NCI-H1048 (cell line): ENCODE measurements at regions not wholly inside any gene's neighbourhood (a gene's known extent, or its start where the extent isn't known, plus 50 kb on each side); places are given as distances from the start of the nearest gene placed in this dataset.

Source experiments
- DNase-seq: peaks from one replicate; lab custom pipeline; 2025; lab: John Stamatoyannopoulos, UW

GRCh38 chr1:106435269-106435668 is 621.2 kb upstream of the PRMT6 start:
- no peak for DNase-seq

- DNase-seq: no peak
These were observed 617.0 kb upstream of the PRMT6 start for GRCh38 chr1:106439475-106439874.

- DNase-seq: no peak
These were observed 609.0 kb upstream of the PRMT6 start for GRCh38 chr1:106447466-106447865.

GRCh38 chr1:106456832-106457231 is 599.6 kb upstream of the PRMT6 start:
- DNase-seq: no peak

- DNase-seq: no peak
These were observed 599.1 kb upstream of the PRMT6 start for GRCh38 chr1:106457368-106457767.

GRCh38 chr1:106458866-106459265 is 597.6 kb upstream of the PRMT6 start:
- no peak for DNase-seq

GRCh38 chr1:106459418-106459817 is 597.1 kb upstream of the PRMT6 start:
- DNase-seq: no peak

DNA sequence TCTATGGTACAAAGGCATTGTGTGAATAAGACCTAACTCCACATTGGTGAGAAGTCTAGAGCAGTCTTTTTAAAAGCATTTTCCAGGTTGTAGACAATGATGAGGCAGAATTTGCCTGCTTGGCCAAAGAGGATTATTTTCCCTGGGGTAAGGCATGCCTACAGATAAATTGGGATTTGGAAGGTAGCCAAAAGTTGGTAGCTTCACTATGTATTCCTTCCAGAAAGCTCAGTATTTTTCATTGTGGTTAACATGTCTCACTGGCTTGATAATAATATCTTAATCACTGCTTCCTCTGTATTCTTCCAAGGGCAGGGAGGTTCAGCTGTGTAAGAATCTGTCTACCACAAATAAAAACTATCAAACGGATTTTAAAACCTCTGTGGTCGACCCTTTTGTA is 590.8 kb upstream of the PRMT6 start:
- DNase-seq: no peak

- no peak for DNase-seq
These were observed 575.8 kb upstream of the PRMT6 start for GRCh38 chr1:106480629-106481028.

GRCh38 chr1:106492880-106493279 is 563.6 kb upstream of the PRMT6 start:
- DNase-seq: no peak

DNA sequence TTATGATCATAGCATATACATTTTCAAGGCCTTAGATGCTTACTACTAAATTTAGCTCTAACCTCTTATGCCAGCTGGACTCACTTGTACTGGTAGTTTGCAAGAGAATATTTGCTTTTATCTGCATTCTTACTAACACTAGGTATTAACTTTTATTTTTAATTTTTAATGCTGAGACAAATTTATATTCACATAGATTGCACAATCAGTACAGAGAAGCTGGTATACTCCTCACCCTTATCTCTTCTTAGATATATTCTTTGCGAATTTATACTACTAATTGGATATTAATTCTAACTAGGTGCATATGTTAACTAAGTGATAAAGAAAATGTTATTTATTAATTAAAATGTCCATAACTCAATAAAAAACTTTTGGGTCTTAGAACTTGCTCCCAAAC is 561.8 kb upstream of the PRMT6 start:
- DNase-seq: no peak

DNA sequence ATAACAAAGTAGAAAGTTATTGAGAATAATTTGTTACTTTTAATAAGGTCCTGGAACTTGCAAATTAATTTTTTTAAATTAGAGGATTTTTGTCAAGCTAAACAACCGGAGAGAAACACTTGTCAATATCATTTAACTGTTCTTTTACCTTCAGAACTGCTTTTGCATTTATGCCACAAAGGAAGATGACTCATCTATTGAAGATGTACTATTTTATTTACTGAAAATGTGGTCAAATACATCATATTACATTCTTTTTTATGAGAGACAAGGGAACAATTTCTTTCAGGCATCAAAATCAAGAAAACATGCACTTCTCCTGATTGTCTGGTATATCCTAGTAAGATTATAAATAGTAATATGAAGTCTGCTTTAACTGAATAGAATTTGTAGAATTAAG is 558.2 kb upstream of the PRMT6 start:
- DNase-seq: no peak

- no peak for DNase-seq
These were observed 553.8 kb upstream of the PRMT6 start for GRCh38 chr1:106502659-106503058.

GRCh38 chr1:106515375-106515774 is 541.1 kb upstream of the PRMT6 start:
- no peak for DNase-seq

DNA sequence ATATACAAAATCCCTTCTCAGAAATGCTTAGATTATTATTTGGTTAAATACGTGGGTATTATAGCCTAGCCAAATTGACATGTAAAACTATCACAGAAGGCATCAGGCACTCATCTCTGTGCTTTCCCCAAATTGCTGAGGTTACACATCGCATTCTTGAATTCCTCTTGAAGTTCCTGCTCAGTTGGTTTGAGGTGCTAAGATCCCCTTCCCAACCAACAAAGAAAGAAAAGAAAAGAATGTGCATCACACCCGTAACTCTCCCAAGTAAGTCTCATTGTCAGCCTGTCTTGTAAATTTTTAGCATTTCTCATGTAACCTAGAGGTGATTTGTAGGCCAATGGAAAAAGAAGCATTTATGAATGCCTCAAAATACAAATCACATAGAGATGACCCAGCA is 539.2 kb upstream of the PRMT6 start:
- no peak for DNase-seq

DNA sequence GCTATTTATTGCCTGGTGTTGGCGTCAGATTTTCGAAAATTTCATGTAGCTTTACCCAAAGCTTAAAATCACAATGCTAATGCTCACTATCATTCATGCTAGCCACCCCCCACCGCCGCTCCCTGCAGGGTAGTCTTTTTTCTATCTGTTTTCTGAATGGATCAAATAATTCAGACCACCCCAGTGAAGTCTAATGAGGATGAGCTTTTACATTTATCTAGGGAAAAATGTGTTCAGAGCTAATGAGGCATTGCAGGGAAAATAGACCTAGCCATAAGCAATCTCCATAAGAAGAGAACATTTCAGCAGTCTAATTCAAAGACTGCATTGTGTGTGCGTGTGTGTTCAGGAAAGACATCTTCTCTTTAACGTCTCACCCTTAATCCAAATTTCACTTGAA is 533.0 kb upstream of the PRMT6 start:
- no peak for DNase-seq

GRCh38 chr1:106524631-106525030 is 531.8 kb upstream of the PRMT6 start:
- no peak for DNase-seq

DNA sequence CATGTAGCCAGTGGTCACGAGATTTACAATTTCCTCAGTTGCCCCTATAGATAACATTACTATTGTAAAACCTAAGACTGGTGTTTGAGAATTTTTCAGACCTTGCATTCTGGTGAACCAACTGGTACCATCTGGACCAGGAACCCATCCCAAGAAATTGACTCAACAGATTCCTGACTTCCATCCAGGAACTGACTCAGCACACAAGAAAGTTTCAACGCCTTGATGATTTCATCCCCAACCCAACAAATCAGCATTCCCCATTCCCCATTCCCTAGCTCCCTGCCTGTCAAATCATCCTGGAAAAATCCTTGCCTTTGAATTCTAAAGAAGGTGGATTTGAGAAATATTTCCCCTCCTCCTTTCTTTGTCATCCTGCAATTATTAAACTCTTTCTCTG is 529.8 kb upstream of the PRMT6 start:
- no peak for DNase-seq

DNA sequence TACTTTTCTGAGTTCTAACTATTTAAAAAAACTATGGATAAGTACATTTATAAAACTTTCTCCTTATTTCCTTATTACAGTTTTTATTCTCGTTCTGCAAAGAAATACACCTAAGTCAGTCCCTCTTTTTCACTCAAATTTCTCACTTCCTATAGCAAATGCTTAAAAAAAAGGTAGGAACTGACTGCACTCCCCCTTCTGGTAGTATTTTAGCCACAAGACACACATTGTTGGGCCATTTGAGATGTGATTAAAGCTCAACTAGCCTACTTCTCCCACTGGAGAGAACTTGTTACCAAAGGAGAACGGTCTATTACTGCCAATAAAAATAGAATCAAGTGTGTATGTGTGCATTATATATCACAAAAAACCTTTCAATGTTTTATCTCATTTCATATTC is 521.9 kb upstream of the PRMT6 start:
- no peak for DNase-seq

DNA sequence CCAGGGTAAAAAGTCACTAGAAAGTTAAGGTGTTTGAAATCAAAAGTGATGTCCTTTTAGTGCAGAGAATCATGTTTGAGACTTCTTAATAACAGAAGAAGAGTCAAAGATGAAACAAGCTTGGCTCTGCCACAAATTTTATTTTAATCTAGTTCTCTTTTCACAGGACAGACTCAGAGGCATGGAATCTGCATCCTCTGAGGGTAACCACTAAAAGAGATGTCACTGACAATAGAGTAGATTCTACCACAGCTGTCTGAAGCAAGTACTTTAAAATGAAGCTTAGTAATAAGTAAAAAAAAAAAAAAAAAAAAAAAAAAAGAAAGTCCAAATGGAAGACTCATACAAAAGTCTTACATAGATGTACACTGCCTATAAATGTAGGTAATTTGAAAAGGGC is 519.7 kb upstream of the PRMT6 start:
- DNase-seq: no peak

DNA sequence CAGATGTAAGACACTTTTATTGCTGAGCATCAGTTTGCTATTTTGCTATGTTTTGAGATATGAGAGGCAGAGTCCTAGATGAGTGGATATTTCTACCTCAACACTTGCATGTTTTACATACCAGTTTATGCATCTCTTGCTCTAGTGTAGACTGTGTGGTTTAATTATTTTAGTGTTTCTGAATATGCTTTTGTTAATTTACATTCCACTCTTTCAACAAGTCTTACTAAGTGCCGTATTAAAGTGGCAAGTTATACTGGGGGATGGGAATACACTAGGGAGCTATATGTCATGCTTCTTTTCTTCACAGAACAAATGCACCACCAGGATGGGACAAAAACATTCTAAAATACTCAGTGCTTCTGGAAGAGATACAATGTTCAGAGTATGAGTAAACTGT is 507.7 kb upstream of the PRMT6 start:
- no peak for DNase-seq

GRCh38 chr1:106554294-106554693 is 502.2 kb upstream of the PRMT6 start:
- no peak for DNase-seq

- DNase-seq: no peak
These were observed 500.9 kb upstream of the PRMT6 start for GRCh38 chr1:106555571-106555970.

DNA sequence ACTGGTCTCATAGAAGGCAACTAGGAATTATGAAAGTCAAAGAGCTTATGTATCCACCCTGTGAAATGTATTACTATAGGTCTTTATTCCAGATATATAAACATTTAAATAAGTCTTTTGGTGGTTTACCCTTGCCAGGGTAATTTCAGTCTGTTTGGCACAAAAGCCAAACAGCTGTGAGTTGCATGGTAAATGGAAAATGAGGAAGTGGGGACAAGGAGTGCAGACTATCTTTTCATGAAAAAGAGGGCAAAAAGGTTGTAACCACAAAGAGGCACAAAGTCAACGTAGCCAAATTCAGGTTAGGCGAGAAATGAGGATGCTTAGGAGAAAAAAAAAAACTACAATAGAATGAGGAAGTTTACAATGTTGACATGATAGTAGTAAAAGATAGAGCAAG is 492.3 kb upstream of the PRMT6 start:
- no peak for DNase-seq
